ENCODE measurements at regions not wholly inside any gene's neighbourhood (a gene's known extent, or its start where the extent isn't known, plus 50 kb on each side); places are given as distances from the start of the nearest gene placed in this dataset.

GRCh38 chr3:180250172-180250571 is 213.4 kb upstream of the PEX5L start:
- WGBS, 2 donors, result 56 to 70% methylated on average over 2 of the region's 2 CpGs
- no peak for DNase-seq
- TF ChIP-seq CTCF (IDR thresholded peaks at IDR 0.05), result no peak
- Histone ChIP-seq H3K36me3 (no peaks in the 10 kb centered on the region), H3K4me3 (no peak overlapping the region), H3K27ac (no peak overlapping the region), H3K9me3 (no peaks in the 10 kb centered on the region), H3K4me1 (no peaks in the 10 kb centered on the region), H3K27me3 (no peaks in the 10 kb centered on the region)
- intact Hi-C loops (cut with DNase I), result no loop called here
- ATAC-seq, result no peak

GRCh38 chr3:180252683-180253082 is 215.9 kb upstream of the PEX5L start:
- WGBS, 2 donors, result 70 to 81% methylated on average over 3 of the region's 3 CpGs
- intact Hi-C loops (cut with DNase I), result no loop called here

GRCh38 chr3:180253283-180253682 is 216.5 kb upstream of the PEX5L start:
- TF ChIP-seq CTCF (IDR thresholded peaks at IDR 0.05), result no peak
- no peaks in the 10 kb centered on the region for H3K4me1 ChIP-seq
- no peaks in the 10 kb centered on the region for H3K27me3 ChIP-seq
- H3K27ac ChIP-seq, result no peak overlapping the region
- no peak for ATAC-seq
- H3K9me3 ChIP-seq, result peaks cover 0 to 13% (median 0%) of the 10 kb centered on the region in 11 donors
- DNase-seq, result no peak
- H3K36me3 ChIP-seq, result no peaks in the 10 kb centered on the region
- no peak overlapping the region for H3K4me3 ChIP-seq
- intact Hi-C loops (cut with DNase I), result no loop called here
- 40 to 53% methylated on average over 1 of the region's 1 CpG for WGBS, 2 donors

More at GRCh38 chr3:180252683-180253082, 215.9 kb upstream of the PEX5L start:
- no peak for TF ChIP-seq CTCF (IDR thresholded peaks at IDR 0.05)
- no peak for DNase-seq
- H3K4me1 ChIP-seq, result no peaks in the 10 kb centered on the region
- peaks cover 0 to 11% (median 0%) of the 10 kb centered on the region in 11 donors for H3K9me3 ChIP-seq
- ATAC-seq, result no peak
- H3K27ac ChIP-seq, result no peak overlapping the region
- no peaks in the 10 kb centered on the region for H3K36me3 ChIP-seq
- no peak overlapping the region for H3K4me3 ChIP-seq
- no peaks in the 10 kb centered on the region for H3K27me3 ChIP-seq

GRCh38 chr3:180264479-180264878 is 227.7 kb upstream of the PEX5L start:
- Histone ChIP-seq H3K4me3 (no peak overlapping the region), H3K27me3 (no peaks in the 10 kb centered on the region), H3K4me1 (no peaks in the 10 kb centered on the region), H3K27ac (no peak overlapping the region), H3K9me3 (peaks cover 0 to 50% (median 16%) of the 10 kb centered on the region in 11 donors), H3K36me3 (no peaks in the 10 kb centered on the region)
- intact Hi-C loops (cut with DNase I), result no loop called here
- ATAC-seq (no peak), DNase-seq (no peak)
- WGBS, 2 donors, result 79 to 84% methylated on average over 3 of the region's 3 CpGs
- TF ChIP-seq CTCF (IDR thresholded peaks at IDR 0.05), result no peak

- no peak for TF ChIP-seq CTCF (IDR thresholded peaks at IDR 0.05)
- DNase-seq, result no peak
- ATAC-seq, result no peak
- H3K36me3 ChIP-seq, result no peaks in the 10 kb centered on the region
- no peaks in the 10 kb centered on the region for H3K4me1 ChIP-seq
- intact Hi-C loops (cut with DNase I), result no loop called here
- no peak overlapping the region for H3K4me3 ChIP-seq
- H3K27me3 ChIP-seq, result no peaks in the 10 kb centered on the region
- no peak overlapping the region for H3K27ac ChIP-seq
- H3K9me3 ChIP-seq, result peaks cover 0 to 44% (median 16%) of the 10 kb centered on the region in 11 donors
Observed at GRCh38 chr3:180265551-180265950, 228.8 kb upstream of the PEX5L start.

All from heart right ventricle (tissue), 16 donors.